H9 (cell line): ENCODE measurements at regions not wholly inside any gene's neighbourhood (a gene's known extent, or its start where the extent isn't known, plus 50 kb on each side); places are given as distances from the start of the nearest gene placed in this dataset.

Experiments
- DNase-seq: peaks from one replicate; pipeline ENCODE4 v3.0.0-alpha.2; 2017
- H2AFZ ChIP-seq: one replicate; pipeline ENCODE4 v1.6.1; 2013; ENCODE audit warnings: mild to moderate bottlenecking, low read length, control low read depth, moderate library complexity
- H2AK5ac ChIP-seq: 2 replicates; pipeline ENCODE4 v1.6.1; 2013; ENCODE audit warnings: low read length, control low read depth, mixed read lengths; ENCODE audit not compliant: insufficient read length
- H2BK120ac ChIP-seq: one replicate; pipeline ENCODE4 v1.6.1; 2013; ENCODE audit warnings: low read depth, mild to moderate bottlenecking, low read length, control low read depth, inconsistent platforms; ENCODE audit not compliant: poor library complexity, severe bottlenecking
- H2BK12ac ChIP-seq: 2 replicates; pipeline ENCODE4 v1.6.1; 2013; ENCODE audit warnings: low read length, control low read depth, mixed read lengths, low read depth; ENCODE audit not compliant: insufficient read length
- H2BK15ac ChIP-seq: 2 replicates; pipeline ENCODE4 v1.6.1; 2013; ENCODE audit warnings: low read depth, low read length, control low read depth
- H2BK20ac ChIP-seq: one replicate; pipeline ENCODE4 v1.6.1; 2013; ENCODE audit warnings: low read depth, mild to moderate bottlenecking, low read length, control low read depth, inconsistent platforms; ENCODE audit not compliant: poor library complexity, severe bottlenecking
- H2BK5ac ChIP-seq: 2 replicates; pipeline ENCODE4 v1.6.1; 2013; ENCODE audit warnings: low read length, control low read depth, mixed read lengths; ENCODE audit not compliant: insufficient read length
- H3K14ac ChIP-seq: 2 replicates; pipeline ENCODE4 v1.6.1; 2013; ENCODE audit warnings: low read length, control low read depth; ENCODE audit not compliant: insufficient read depth
- H3K18ac ChIP-seq: 2 replicates; pipeline ENCODE4 v1.6.1; 2013; ENCODE audit warnings: low read depth, mild to moderate bottlenecking, mixed read lengths, low read length, control low read depth; ENCODE audit not compliant: insufficient read length
- H3K23ac ChIP-seq: 2 replicates; pipeline ENCODE4 v1.6.1; 2013; ENCODE audit warnings: low read length, control low read depth, mixed read lengths, low read depth; ENCODE audit not compliant: insufficient read length
- H3K23me2 ChIP-seq: 2 replicates; pipeline ENCODE4 v1.6.1; 2013; ENCODE audit warnings: low read depth, mild to moderate bottlenecking, mixed read lengths, low read length, control low read depth; ENCODE audit not compliant: insufficient read length, poor library complexity, severe bottlenecking
- H3K27ac ChIP-seq: 2 replicates; pipeline ENCODE4 v1.5.1; 2013; ENCODE audit warnings: low read length, control low read depth, mixed read lengths, low read depth; ENCODE audit not compliant: insufficient read length
- H3K27me3 ChIP-seq: 2 replicates; pipeline ENCODE4 v1.6.1; 2013; ENCODE audit warnings: low read length, control low read depth, inconsistent platforms; ENCODE audit not compliant: insufficient read depth
- H3K4ac ChIP-seq: 2 replicates; pipeline ENCODE4 v1.6.1; 2013; ENCODE audit warnings: low read depth, mild to moderate bottlenecking, control low read depth, inconsistent platforms, low read length, moderate library complexity
- H3K4me1 ChIP-seq: 2 replicates; pipeline ENCODE4 v1.6.1; 2013; ENCODE audit warnings: low read length, control low read depth, inconsistent platforms; ENCODE audit not compliant: insufficient read depth
- H3K4me2 ChIP-seq: 2 replicates; pipeline ENCODE4 v1.6.1; 2013; ENCODE audit warnings: low read length, control low read depth, mixed read lengths; ENCODE audit not compliant: insufficient read length, insufficient read depth
- H3K56ac ChIP-seq: 2 replicates; pipeline ENCODE4 v1.6.1; 2013; ENCODE audit warnings: low read depth, mild to moderate bottlenecking, mixed read lengths, low read length, control low read depth; ENCODE audit not compliant: insufficient read length
- H3K79me1 ChIP-seq: 2 replicates; pipeline ENCODE4 v1.6.1; 2013; ENCODE audit warnings: low read depth, mild to moderate bottlenecking, moderate library complexity, low read length, control low read depth, inconsistent platforms; ENCODE audit not compliant: insufficient read depth, poor library complexity, severe bottlenecking
- H3K79me2 ChIP-seq: 2 replicates; pipeline ENCODE4 v1.6.1; 2013; ENCODE audit warnings: low read length, control low read depth, inconsistent platforms; ENCODE audit not compliant: insufficient read depth
- H3K9ac ChIP-seq: 2 replicates; pipeline ENCODE4 v1.6.1; 2013; ENCODE audit warnings: low read length, control low read depth, mixed read lengths; ENCODE audit not compliant: insufficient read length; ENCODE audit errors: extremely low read depth
- H3K9me3 ChIP-seq: one replicate; pipeline ENCODE4 v1.6.1; 2013; ENCODE audit warnings: low read depth, low read length, inconsistent platforms; ENCODE audit not compliant: control insufficient read depth
- H3T11ph ChIP-seq: one replicate; pipeline ENCODE4 v1.6.1; 2013; ENCODE audit warnings: mild to moderate bottlenecking, low read length, control low read depth, inconsistent platforms
- H4K20me1 ChIP-seq: one replicate; pipeline ENCODE4 v1.6.1; 2013; ENCODE audit not compliant: control insufficient read depth, insufficient read length, insufficient read depth
- H4K5ac ChIP-seq: 2 replicates; pipeline ENCODE4 v1.6.1; 2013; ENCODE audit warnings: low read depth, mild to moderate bottlenecking, mixed read lengths, low read length, control low read depth; ENCODE audit not compliant: insufficient read length
- H4K8ac ChIP-seq: replicated peaks from 2 replicates; pipeline ENCODE4 v1.6.1; 2013; ENCODE audit warnings: low read length, control low read depth, mixed read lengths, low read depth; ENCODE audit not compliant: insufficient read length
- H4K91ac ChIP-seq: 2 replicates; pipeline ENCODE4 v1.6.1; 2013; ENCODE audit warnings: low read depth, mild to moderate bottlenecking, moderate library complexity, mixed read lengths, low read length, control low read depth; ENCODE audit not compliant: insufficient read length
- H3K27ac Mint-ChIP-seq, 3 experiments: 2 replicates in 2 of 3; 3 replicates in 1 of 3; pipeline ENCODE4 v1.8.0; 2020 to 2021; ENCODE audit warnings: mixed read lengths in 3 of 3, mild to moderate bottlenecking in 1 of 3, moderate library complexity in 1 of 3
- H3K27me3 Mint-ChIP-seq: 2 replicates; pipeline ENCODE4 v1.8.0; 2021; ENCODE audit warnings: low read depth, mild to moderate bottlenecking, moderate library complexity, mixed read lengths
- H3K36me3 Mint-ChIP-seq, 3 experiments: 2 replicates in 2 of 3; 3 replicates in 1 of 3; pipeline ENCODE4 v1.8.0; 2020 to 2021; ENCODE audit warnings: low read depth in 3 of 3, mixed read lengths in 3 of 3; ENCODE audit not compliant: insufficient read depth in 1 of 3
- H3K4me1 Mint-ChIP-seq, 2 experiments: 2 replicates each; pipeline ENCODE4 v1.8.0; 2020; ENCODE audit warnings: mixed read lengths in 2 of 2
- H3K4me3 Mint-ChIP-seq, 2 experiments: 2 replicates in 1 of 2; 3 replicates in 1 of 2; pipeline ENCODE4 v1.8.0; 2020 to 2021; ENCODE audit warnings: mild to moderate bottlenecking in 2 of 2, mixed read lengths in 2 of 2, moderate library complexity in 1 of 2
- H3K9me3 Mint-ChIP-seq, 2 experiments: 2 replicates in 1 of 2; 3 replicates in 1 of 2; pipeline ENCODE4 v1.8.0; 2020; ENCODE audit warnings: mild to moderate bottlenecking in 2 of 2, mixed read lengths in 2 of 2, moderate library complexity in 1 of 2
- WGBS: extraction: QIAGEN DNeasy Blood & Tissue Kit; methylation state at CpG from one replicate; pipeline ENCODE4 v1.1.7; 2013; ENCODE audit warnings: missing lambda C conversion rate, low lambda C conversion rate, mixed read lengths; ENCODE audit not compliant: insufficient read length; ENCODE audit errors: extremely low coverage; 5-methylcytosine and 5-hydroxymethylcytosine counted together
- TF ChIP-seq, protein P1 (sequence below): fragments of 200-600 bp; sonication (generic); conservative IDR thresholded peaks from 3 replicates; pipeline ENCODE4 v1.8.0; 2021; ENCODE audit warnings: antibody characterized with exemption, mild to moderate bottlenecking

DNA sequence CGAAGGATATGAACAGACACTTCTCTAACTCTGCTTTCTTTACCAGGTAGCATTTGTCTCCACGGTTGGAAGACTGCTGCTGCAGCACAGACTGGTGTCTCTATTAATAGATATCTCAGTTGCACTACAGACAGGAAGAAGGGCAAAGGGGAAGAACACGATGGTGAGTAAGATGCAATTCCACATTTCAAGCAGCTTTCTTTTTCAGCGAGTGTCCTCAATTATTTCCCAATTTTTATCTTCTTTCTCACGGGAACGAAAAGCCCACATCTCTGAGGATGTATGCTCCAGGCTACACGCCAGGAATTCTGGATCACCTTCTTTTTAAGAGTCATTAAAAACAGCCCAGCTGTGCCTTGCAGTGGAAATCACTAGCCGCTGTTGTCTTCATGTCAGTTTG is 311.6 kb upstream of the ECI2 start:
- no peak overlapping the region for H3K18ac ChIP-seq
- H4K20me1 ChIP-seq = no peaks in the 10 kb centered on the region
- no peaks in the 10 kb centered on the region for H3K79me2 ChIP-seq
- H3K9me3 Mint-ChIP-seq = peaks cover 8 to 10% of the 10 kb centered on the region in 2 experiments
- H3K27me3 Mint-ChIP-seq = no peaks in the 10 kb centered on the region; the same call in 1 of the 2 replicates
- DNase-seq = no peak
- H3K4ac ChIP-seq = no peak overlapping the region
- no peak overlapping the region for H2BK12ac ChIP-seq
- H3K9me3 ChIP-seq = no peaks in the 10 kb centered on the region
- H3K4me1 Mint-ChIP-seq = no peaks in the 10 kb centered on the region
- no peak overlapping the region for H3K23ac ChIP-seq
- H3K36me3 Mint-ChIP-seq = peaks cover 2 to 8% (median 5%) of the 10 kb centered on the region in 3 experiments; a peak in 4 of 7 replicates
- no peak overlapping the region for H3T11ph ChIP-seq
- no peak overlapping the region for H3K4me3 Mint-ChIP-seq
- no peaks in the 10 kb centered on the region for H3K79me1 ChIP-seq
- no peak overlapping the region for H4K5ac ChIP-seq
- no peak overlapping the region for H3K56ac ChIP-seq
- peaks cover 3% of the 10 kb centered on the region for H3K23me2 ChIP-seq
- H3K27me3 ChIP-seq = no peaks in the 10 kb centered on the region
- no peak overlapping the region for H3K27ac ChIP-seq
- H3K4me2 ChIP-seq = no peak overlapping the region
- H3K4me1 ChIP-seq = no peaks in the 10 kb centered on the region; the same call in 1 of the 2 replicates
- TF ChIP-seq, protein P1, sequence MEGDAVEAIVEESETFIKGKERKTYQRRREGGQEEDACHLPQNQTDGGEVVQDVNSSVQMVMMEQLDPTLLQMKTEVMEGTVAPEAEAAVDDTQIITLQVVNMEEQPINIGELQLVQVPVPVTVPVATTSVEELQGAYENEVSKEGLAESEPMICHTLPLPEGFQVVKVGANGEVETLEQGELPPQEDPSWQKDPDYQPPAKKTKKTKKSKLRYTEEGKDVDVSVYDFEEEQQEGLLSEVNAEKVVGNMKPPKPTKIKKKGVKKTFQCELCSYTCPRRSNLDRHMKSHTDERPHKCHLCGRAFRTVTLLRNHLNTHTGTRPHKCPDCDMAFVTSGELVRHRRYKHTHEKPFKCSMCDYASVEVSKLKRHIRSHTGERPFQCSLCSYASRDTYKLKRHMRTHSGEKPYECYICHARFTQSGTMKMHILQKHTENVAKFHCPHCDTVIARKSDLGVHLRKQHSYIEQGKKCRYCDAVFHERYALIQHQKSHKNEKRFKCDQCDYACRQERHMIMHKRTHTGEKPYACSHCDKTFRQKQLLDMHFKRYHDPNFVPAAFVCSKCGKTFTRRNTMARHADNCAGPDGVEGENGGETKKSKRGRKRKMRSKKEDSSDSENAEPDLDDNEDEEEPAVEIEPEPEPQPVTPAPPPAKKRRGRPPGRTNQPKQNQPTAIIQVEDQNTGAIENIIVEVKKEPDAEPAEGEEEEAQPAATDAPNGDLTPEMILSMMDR = no peak
- no peak overlapping the region for H3K9ac ChIP-seq
- no peak overlapping the region for H4K8ac ChIP-seq
- WGBS = no CpG with 5 or more reads among the region's 8 CpGs
- no peak overlapping the region for H2AFZ ChIP-seq
- H2BK5ac ChIP-seq = no peak overlapping the region
- H2BK20ac ChIP-seq = no peak overlapping the region
- no peak overlapping the region for H3K14ac ChIP-seq
- no peak overlapping the region for H2BK120ac ChIP-seq
- no peak overlapping the region for H4K91ac ChIP-seq
- no peak overlapping the region for H2AK5ac ChIP-seq
- no peak overlapping the region for H2BK15ac ChIP-seq
- no peak overlapping the region for H3K27ac Mint-ChIP-seq
